Panc1 (cell line): ENCODE measurements at regions not wholly inside any gene's neighbourhood (a gene's known extent, or its start where the extent isn't known, plus 50 kb on each side); places are given as distances from the start of the nearest gene placed in this dataset.

Experiments used
- CTCF ChIP-seq: fragments of 450-650 bp; IDR thresholded peaks from 2 replicates; pipeline ENCODE4 v1.5.1; 2017; ENCODE audit warnings: mild to moderate bottlenecking
- POLR2AphosphoS5 ChIP-seq: IDR thresholded peaks from 2 replicates; pipeline ENCODE4 v1.6.1; 2012; ENCODE audit warnings: mild to moderate bottlenecking, low read depth, low read length, moderate library complexity
- SIN3A ChIP-seq: IDR thresholded peaks from 2 replicates; pipeline ENCODE4 v1.6.1; 2012; ENCODE audit warnings: low read depth, mild to moderate bottlenecking, low read length, moderate library complexity, borderline replicate concordance; ENCODE audit not compliant: insufficient read depth
- TF ChIP-seq, protein P1 (sequence below), 2 experiments: IDR thresholded peaks; 2 replicates each; pipeline ENCODE4 v1.6.1; 2011 to 2012; ENCODE audit warnings: low read depth in 2 of 2, control low read depth in 1 of 2, low read length in 1 of 2, mild to moderate bottlenecking in 1 of 2, moderate library complexity in 1 of 2; ENCODE audit not compliant: insufficient read depth in 1 of 2

- TF ChIP-seq CTCF (no peak), POLR2AphosphoS5 (no peak), SIN3A (no peak)
- TF ChIP-seq, protein P1, sequence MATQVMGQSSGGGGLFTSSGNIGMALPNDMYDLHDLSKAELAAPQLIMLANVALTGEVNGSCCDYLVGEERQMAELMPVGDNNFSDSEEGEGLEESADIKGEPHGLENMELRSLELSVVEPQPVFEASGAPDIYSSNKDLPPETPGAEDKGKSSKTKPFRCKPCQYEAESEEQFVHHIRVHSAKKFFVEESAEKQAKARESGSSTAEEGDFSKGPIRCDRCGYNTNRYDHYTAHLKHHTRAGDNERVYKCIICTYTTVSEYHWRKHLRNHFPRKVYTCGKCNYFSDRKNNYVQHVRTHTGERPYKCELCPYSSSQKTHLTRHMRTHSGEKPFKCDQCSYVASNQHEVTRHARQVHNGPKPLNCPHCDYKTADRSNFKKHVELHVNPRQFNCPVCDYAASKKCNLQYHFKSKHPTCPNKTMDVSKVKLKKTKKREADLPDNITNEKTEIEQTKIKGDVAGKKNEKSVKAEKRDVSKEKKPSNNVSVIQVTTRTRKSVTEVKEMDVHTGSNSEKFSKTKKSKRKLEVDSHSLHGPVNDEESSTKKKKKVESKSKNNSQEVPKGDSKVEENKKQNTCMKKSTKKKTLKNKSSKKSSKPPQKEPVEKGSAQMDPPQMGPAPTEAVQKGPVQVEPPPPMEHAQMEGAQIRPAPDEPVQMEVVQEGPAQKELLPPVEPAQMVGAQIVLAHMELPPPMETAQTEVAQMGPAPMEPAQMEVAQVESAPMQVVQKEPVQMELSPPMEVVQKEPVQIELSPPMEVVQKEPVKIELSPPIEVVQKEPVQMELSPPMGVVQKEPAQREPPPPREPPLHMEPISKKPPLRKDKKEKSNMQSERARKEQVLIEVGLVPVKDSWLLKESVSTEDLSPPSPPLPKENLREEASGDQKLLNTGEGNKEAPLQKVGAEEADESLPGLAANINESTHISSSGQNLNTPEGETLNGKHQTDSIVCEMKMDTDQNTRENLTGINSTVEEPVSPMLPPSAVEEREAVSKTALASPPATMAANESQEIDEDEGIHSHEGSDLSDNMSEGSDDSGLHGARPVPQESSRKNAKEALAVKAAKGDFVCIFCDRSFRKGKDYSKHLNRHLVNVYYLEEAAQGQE (IDR thresholded peaks at IDR 0.05; ENCODE audit: insufficient read depth in 1 of 2, low read depth in 2 of 2, low read length in 1 of 2) = no peak
Observed at GRCh38 chr1:96580920-96581319, 140.7 kb upstream of the PTBP2 start.
